HepG2 (cell line): ENCODE measurements at regions not wholly inside any gene's neighbourhood (a gene's known extent, or its start where the extent isn't known, plus 50 kb on each side); places are given as distances from the start of the nearest gene placed in this dataset.

ENCODE experiments used
- BHLHE40 ChIP-seq: IDR thresholded peaks from 2 replicates; pipeline ENCODE4 v1.6.1; 2011; ENCODE audit warnings: low read length, improper control_type of control experiment
- CREB1 ChIP-seq, 2 experiments: fragments of 450-650 bp in 1 of 2; IDR thresholded peaks; 2 replicates each; pipeline ENCODE4 v1.6.1; 2016 to 2017; ENCODE audit warnings: control low read depth in 1 of 2, mild to moderate bottlenecking in 1 of 2, missing compliant biosample characterization in 1 of 2, missing genetic modification characterization in 1 of 2
- CTCF ChIP-seq: sonication (generic); formaldehyde crosslinking; IDR thresholded peaks from 2 replicates; pipeline ENCODE4 v1.5.0; 2020; ENCODE audit warnings: mild to moderate bottlenecking, missing genetic modification reagents, moderate library complexity
- MAX ChIP-seq: IDR thresholded peaks from 2 replicates; pipeline ENCODE4 v1.6.1; 2012; ENCODE audit warnings: inconsistent platforms
- PHF8 ChIP-seq: sonication (generic); formaldehyde crosslinking; IDR thresholded peaks from 2 replicates; pipeline ENCODE4 v1.5.0; 2020; ENCODE audit warnings: missing genetic modification reagents
- TCF12 ChIP-seq, 2 experiments: fragments of 450-650 bp in 1 of 2; sonication (generic) in 1 of 2; formaldehyde crosslinking in 1 of 2; IDR thresholded peaks; 2 replicates each; pipeline versions ENCODE4 v1.6.1 to v1.8.0; 2017 to 2022; ENCODE audit warnings: antibody characterized with exemption in 1 of 2, mild to moderate bottlenecking in 1 of 2, missing genetic modification reagents in 1 of 2, moderate library complexity in 1 of 2
- ZNF292 ChIP-seq: sonication (generic); formaldehyde crosslinking; IDR thresholded peaks from 2 replicates; pipeline ENCODE4 v1.8.1; 2022; ENCODE audit warnings: mild to moderate bottlenecking, low read depth, missing genetic modification reagents, borderline replicate concordance

DNA sequence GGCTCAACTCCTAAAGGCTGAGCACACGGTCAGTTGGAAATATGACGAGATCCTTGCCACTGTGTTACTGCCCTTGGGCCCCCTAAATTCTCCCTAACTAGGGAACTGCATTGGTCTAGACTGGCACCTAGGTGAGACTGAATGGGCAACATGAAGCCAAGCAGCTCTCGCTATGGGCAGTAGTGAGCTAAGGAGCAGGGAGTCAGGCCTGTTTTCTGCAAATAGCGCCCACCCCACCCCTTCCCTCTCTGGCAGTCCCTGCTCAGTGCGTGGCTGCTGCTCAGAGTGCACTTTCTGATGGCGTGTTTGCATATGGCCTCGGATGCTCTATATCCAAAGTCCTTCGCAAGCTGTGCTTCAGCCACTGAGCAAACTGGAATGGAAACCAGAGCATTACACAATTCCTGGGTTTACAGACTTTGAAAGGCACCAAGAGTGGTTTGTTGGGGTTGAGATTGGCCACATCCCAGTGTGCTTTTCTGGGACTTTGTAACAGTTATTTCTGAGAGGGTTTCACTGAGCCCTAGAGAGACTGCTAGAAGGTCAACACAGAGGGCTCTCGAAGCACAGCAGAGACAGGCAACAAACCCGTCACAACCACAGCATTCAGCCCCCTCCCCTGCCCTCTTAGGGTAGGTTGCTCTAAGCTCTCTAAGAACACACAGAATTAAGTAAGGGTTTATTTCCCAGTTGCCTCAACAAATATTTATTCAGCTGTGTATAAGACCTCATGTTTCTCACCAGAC is 419.9 kb downstream of the STK39 start:
- peak; percentile 67 for TF ChIP-seq CREB1 (IDR thresholded peaks at IDR 0.05)
- peak; percentile 80 for TF ChIP-seq CREB1 (CRISPR knock-in tag; IDR thresholded peaks at IDR 0.05)
- TF ChIP-seq PHF8 (CRISPR knock-in tag) = peak; percentile 62
- TF ChIP-seq MAX = peak; percentile 93
- peak; percentile 100 for TF ChIP-seq ZNF292 (CRISPR knock-in tag)
- TF ChIP-seq BHLHE40 = no peak; the same call in 1 of the 2 replicates
- TF ChIP-seq TCF12 (IDR thresholded peaks at IDR 0.05) = no peak
- TF ChIP-seq TCF12 (CRISPR knock-in tag; IDR thresholded peaks at IDR 0.05) = peak; percentile 88; the same call in 1 of the 2 replicates
- TF ChIP-seq CTCF (CRISPR knock-in tag) = peak; percentile 58
